CD4-positive, alpha-beta T cell treated with Interferon gamma for 1 hour (primary cell): ENCODE measurements at regions not wholly inside any gene's neighbourhood (a gene's known extent, or its start where the extent isn't known, plus 50 kb on each side); places are given as distances from the start of the nearest gene placed in this dataset.
"Not testable (repeated sequence)": the region's sequence is repeated elsewhere in the genome, so short reads cannot be mapped to it uniquely, and the experiment has no call there.

Experiments used
- DNase-seq: peaks from one replicate; pipeline ENCODE4 v3.0.0-alpha.2; 2020

DNA sequence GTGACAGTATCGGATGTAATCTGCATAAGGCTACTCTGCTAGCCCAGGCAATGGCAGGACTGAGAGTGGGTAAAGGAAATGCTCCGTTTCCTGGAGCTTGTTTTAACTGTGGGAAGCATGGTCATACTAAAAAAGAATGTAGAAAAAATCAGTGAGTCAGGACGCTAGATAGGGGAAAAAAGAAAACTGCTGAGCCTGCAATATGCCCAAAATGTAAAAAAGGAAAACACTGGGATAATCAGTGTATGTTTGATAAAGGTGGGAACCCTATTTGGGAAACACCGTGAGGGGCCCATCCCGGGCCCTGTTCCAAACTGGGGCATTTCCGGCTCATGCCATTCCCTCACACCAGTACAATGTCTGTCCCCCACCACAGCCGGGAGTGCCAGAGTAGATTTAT is 775.8 kb downstream of the ZPLD1 start:
- DNase-seq: no peak

- DNase-seq: no peak
Observed at GRCh38 chr3:103218146-103218545, 783.3 kb downstream of the ZPLD1 start.

DNA sequence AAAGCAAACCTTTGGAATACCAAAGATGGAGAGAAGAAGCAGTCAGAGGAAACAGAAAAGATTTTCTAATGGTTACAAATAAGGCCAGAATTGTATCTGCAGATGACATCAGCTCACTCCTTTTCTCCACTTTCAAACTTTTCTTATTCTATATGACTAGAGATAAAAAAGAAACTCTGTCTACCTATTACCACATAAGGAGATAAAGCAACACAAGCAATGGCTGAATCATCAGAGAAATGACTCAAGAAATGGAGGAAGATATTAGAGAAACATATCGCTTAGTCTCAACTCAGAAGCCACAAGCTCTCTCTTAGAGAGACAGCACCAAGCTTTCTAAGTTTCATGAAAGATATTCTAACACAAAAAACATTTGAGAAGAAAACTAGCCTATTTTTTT is 784.0 kb downstream of the ZPLD1 start:
- DNase-seq: no peak

DNA sequence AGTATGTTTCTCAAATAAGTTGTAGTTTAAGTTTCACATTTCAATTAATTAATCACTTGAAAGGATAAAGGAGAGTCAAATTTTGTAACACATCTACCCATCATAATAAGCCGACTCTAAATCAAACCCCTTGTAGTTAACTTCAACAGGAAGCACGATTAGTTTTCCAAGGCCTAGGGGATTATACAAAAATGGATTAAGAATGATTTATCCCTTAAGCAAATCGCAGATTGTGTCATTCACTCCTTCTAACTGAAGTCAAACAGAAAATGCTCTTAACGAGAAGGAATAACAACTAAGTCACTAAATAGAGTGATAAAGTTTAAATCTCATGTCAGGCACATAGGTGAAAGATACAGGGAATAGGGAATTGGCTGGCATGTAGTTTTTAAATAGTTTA is 792.8 kb downstream of the ZPLD1 start:
- DNase-seq: no peak

DNA sequence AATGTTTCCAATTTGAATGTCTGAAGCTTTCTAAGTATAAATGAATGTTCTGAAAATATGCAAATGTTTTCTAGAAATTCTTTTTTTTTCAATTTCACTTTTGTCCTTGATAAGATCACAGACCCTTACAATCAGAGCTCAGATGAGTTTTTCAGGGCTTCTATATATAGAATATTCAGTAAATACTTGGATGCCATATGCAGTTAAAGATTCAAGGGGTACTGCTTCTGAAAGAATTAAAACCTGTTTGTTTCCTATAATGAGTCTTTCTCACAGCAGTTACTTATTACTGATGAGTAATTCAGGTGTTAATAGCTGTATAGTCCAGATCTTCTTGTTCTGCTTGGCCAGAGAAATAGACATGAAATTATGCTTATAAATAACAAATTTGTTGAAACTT is 812.6 kb downstream of the ZPLD1 start:
- DNase-seq: no peak

- DNase-seq: not testable (repeated sequence)
Observed at GRCh38 chr3:103254827-103255226, 820.0 kb downstream of the ZPLD1 start.

GRCh38 chr3:103269287-103269686 is 834.5 kb downstream of the ZPLD1 start:
- DNase-seq: no peak

GRCh38 chr3:103271575-103271974 is 836.8 kb downstream of the ZPLD1 start:
- no peak for DNase-seq

- no peak for DNase-seq
Observed at GRCh38 chr3:103295974-103296570, 861.3 kb downstream of the ZPLD1 start.

DNA sequence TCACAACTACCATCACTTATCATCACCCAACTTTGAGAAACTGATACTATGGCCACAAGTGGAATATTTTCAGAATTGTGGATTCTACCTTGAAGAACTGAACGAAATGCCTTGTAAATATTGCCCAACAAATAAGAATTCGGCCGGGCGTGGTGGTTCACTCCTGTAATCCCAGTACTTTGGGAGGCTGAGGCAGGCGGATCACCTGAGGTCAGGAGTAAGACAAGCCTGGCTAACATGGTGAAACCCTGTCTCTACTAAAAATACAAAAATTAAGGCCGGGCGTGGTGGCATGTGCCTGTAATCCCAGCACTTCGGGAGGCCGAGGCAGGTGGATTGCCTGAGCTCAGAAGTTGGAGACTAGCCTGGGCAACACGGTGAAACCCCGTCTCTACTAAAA is 862.7 kb downstream of the ZPLD1 start:
- DNase-seq: not testable (repeated sequence)

- DNase-seq: no peak
Observed at GRCh38 chr3:103306104-103306503, 871.3 kb downstream of the ZPLD1 start.

DNA sequence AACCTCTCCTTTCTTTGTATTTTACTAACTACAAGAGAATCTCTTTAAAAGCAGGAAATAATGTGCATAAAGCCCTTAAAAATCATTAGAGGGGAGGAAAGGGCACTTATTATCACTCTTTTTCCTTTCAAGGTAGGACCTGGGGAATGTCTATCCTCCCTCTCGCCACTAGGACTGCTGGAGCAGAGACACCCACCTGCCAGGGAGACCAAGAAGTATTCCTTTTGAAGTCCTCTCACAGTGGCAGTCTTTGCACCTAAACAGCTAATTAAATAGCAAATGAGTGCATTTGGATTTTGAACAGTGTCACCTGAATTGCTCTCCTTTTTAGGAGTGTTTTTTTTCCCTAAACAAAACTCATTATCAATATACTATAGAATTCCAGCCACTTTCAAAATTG is 874.1 kb downstream of the ZPLD1 start:
- DNase-seq: no peak

- no peak for DNase-seq
Observed at GRCh38 chr3:103319912-103320311, 885.1 kb downstream of the ZPLD1 start.

- DNase-seq: no peak
Observed at GRCh38 chr3:103337179-103337845, 902.5 kb downstream of the ZPLD1 start.

DNA sequence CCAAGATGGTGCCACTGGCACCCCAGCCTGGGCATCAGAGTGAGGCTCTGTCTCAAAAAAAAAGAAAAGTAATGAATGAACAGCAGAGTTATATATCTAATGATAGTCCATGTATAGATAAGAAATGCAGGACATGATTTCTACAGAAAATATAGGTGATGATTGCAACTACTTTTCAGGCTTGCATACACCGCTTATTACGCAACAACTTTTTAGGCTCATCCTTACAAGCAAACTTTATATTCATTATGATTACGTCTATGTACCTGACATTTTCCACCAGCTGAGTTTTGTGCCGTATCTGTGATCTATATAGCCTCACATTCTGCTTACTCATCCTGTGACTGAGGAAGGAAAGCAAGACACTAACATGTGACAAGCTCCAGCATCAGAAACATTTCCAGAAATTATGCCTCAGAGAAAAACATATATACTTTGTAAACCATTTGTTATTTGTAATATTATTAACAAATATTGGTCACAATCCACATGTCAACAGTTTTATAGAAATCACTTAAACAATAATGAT is 906.3 kb downstream of the ZPLD1 start:
- DNase-seq: no peak

- no peak for DNase-seq
Observed at GRCh38 chr3:103342205-103342731, 907.5 kb downstream of the ZPLD1 start.

GRCh38 chr3:103349760-103350159 is 914.9 kb downstream of the ZPLD1 start:
- DNase-seq: no peak

DNA sequence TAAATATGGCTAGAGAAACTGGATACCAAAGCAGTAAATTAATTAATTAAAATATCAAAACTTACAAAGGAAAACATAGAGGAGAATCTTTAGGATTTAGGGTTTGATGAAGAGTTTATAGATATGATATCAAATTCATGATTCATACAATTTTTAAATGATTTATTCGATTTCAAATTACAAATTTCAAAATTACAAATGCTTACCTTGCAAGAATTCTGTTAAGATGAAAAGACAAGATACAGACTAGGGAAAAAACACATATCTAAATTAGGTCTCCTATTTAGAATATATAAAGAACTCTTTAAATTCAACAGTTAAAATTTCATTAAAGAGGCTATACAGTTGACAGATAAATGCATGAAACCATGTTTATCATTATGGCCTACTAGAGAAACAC is 930.7 kb downstream of the ZPLD1 start:
- no peak for DNase-seq

- DNase-seq: no peak
Observed at GRCh38 chr3:103367481-103367880, 932.7 kb downstream of the ZPLD1 start.

GRCh38 chr3:103371411-103371810 is 936.6 kb downstream of the ZPLD1 start:
- DNase-seq: no peak

DNA sequence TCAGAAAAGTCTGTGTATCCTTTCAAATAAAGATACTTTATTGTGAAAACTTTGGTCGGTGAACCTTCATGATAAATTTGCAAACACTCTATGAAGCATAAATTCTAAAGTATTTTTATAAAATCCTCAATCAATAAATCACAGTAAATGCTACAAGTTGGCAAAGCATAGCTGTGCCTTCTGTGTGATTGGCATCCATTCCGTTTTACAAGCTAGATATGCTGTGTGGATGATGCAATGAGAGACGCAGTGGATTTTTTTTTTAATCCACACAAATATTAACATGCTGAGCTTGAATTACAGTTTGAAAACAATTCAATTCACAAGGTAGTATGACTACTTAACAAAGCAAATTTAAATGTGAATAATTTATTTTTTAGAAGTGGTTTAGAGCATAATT is 937.2 kb downstream of the ZPLD1 start:
- DNase-seq: no peak

DNA sequence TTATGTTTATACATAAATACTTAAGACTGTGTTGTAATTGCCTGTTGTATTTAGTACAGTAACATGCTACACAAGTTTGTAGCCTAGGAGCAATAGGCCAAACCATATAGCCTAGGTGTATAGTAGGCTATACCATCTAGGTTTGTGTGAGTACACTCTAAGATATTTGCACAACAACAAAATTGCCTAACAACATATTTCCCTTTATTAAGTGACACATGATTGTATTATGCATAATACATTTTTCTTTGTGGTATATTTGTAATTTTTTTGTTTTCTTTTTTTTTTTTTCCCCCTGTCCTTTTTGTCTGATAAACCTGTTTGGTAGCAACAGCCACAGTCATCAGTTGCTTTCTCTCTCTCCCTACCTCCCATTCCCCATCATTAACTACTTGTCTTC is 945.6 kb downstream of the ZPLD1 start:
- DNase-seq: no peak

- DNase-seq: no peak
Observed at GRCh38 chr3:103381296-103382079, 946.7 kb downstream of the ZPLD1 start.
